Fibroblast of skin of scalp (primary cell): ENCODE measurements at regions not wholly inside any gene's neighbourhood (a gene's known extent, or its start where the extent isn't known, plus 50 kb on each side); places are given as distances from the start of the nearest gene placed in this dataset.
"Not testable (repeated sequence)": the region's sequence is repeated elsewhere in the genome, so short reads cannot be mapped to it uniquely, and the experiment has no call there.

Experiments used
- DNase-seq: peaks from one replicate; pipeline ENCODE4 v3.0.0-alpha.2; 2013

GRCh38 chr2:132332345-132333033 is 84.1 kb upstream of the GPR39 start:
- DNase-seq = not testable (repeated sequence)

GRCh38 chr2:132337135-132337534 is 79.5 kb upstream of the GPR39 start:
- not testable (repeated sequence) for DNase-seq

DNA sequence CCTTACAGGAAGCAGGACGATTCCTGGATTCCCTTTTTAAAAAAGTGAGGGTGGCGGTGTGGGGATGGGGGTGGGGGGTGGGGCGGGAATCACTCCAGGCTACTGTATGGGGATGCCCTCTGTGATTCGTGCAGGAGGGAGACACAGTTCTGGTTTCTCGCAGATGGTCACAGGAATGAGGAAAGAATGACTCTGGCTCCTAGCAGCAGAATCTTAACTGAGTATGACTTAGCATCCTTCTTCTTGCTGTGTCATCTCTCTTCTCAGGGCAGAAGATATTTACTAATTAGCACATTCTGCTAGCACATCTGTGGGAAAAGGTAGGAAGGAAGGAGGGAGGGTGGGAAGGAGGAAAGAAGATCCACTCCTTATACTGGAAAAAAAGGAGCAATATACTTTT is 78.8 kb upstream of the GPR39 start:
- not testable (repeated sequence) for DNase-seq

DNA sequence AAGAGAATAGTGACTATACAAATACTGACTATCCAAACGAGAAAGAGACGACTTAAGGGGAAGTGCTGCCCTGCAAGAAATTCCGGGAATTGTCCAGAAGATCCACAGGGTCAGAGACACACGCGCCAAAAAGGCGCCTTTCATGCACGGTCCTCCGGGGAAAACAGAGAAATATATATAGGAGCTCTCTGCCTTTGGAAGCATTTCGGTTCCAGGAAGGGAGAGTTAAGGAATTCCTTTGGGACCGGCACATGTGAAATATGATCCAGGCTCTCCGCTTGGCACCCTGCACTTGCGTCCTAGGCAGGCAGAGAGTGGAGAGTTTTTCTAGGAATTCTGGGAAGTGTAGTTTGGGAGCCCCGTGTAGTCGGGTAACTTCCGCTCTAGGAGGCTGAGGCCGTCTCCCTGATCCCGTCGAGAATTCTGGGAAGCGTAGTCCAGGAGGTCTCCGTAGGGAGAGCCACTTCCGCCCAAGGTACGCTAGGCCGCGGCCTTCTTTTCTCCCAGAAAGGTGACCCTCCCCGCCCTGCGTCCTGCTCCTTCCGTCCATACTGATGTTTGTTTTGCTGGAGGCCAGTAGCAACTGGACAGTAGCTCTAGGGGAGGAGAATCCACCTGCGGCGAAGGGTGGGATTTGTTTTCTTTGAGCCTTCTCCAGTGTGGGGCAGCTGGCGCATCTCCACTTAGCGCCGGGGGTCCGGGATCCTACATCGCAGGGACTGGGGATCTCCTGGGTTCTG is 69.4 kb upstream of the GPR39 start:
- peak; percentile 84 for DNase-seq

DNA sequence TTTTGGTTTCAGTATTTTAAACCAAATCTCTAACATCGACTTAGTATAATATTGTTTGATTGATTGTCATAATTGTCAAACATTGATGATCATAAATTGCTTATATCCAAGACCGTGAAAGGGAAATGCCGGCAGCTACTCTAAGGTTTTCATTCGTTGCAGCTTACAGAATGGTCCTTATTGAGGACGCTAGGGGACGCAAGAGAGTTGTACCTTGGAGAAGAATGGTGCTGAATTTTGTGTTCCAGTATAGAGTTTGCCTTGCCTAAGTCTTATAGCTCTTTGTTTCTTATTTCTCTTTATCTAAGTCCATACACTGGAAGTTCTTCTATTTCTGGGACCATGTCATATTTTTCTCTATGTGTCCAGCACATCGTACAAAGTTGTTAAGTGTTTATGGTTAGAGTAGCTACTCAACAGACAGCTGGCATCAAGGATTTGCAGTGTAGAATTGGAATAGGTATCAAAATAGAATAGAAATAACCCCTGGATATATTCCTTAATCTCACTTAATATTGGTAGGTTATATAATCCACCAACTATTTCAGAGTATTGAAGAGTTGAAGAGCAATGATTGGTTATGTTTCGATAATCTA is 67.4 kb upstream of the GPR39 start:
- peak; percentile 68 for DNase-seq

DNA sequence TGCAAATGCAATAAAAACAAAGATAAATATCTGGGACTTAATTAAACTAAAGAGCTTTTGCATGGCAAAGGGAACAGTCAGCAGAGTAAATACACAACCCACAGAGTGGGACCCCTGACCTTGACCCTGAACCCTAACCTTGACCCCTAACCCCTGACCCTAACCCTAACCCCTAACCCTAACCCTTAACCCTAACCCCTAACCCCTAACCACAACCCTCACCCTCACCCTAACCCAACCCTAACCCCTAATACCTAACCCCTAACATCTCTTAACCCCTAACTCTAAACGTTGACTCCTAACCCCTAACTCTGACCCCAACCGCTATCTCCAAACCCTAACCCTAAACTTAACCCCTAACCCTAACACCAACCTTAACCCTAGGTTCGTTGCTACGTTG is 64.9 kb upstream of the GPR39 start:
- not testable (repeated sequence) for DNase-seq

GRCh38 chr2:132352481-132353001 is 64.1 kb upstream of the GPR39 start:
- DNase-seq = peak; percentile 36

GRCh38 chr2:132353380-132353779 is 63.2 kb upstream of the GPR39 start:
- peak; percentile 11 for DNase-seq

DNA sequence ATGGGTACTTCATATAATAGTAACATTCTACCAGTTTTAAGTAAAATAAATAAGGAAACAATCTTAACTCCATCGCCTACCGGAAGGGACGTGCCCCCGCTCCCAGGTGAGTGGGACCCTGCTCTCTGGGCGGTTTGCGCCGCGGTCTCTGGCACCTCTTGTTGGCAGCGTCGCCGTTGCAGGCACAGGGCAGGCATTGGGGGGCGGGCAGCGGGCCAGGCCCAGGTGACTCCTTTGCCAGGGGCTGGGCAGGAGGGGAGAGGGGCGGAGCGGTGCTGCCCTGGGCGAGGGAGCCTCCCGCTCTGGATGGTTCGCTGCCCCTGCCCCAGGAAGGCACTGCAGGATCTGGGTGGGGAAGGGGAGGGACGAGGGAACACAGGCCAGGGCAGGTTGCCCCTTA is 55.6 kb upstream of the GPR39 start:
- not testable (repeated sequence) for DNase-seq

- not testable (repeated sequence) for DNase-seq
Measured at GRCh38 chr2:132361498-132361897, 55.1 kb upstream of the GPR39 start.

DNA sequence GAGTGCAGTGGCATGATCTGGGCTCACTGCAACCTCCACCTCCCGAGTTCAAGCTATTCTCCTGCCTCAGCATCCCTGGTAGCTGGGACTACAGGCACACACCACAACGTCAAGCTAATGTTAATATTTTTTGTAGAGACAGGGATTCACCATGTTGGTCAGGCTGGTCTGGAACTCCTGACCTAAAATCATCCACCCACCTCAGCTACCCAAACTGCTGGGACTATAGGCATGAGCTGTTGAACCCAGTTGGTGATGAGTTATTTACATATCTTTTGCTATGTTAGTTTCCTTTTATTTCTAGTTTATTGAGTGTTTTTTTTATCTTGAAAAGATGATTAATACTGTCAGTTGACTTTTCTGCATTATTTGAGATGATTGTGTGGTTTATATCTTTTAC is 53.3 kb upstream of the GPR39 start:
- not testable (repeated sequence) for DNase-seq

DNA sequence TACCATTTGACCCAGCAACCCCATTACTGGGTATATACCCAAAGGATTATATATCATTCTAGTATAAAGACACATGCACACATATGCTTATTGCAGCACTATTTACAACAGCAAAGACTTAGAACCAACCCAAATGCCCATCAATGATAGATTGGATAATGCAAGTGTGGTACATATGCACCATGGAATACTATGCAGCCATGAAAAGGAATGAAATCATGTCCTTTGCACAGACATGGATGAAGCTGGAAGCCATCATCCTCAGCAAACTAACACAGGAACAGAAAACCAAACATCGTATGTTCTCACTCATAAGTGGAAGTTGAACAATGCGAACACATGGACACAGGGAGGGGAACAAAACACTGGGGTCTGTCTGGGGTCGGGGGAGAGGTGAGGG is 50.6 kb upstream of the GPR39 start:
- DNase-seq = not testable (repeated sequence)

DNA sequence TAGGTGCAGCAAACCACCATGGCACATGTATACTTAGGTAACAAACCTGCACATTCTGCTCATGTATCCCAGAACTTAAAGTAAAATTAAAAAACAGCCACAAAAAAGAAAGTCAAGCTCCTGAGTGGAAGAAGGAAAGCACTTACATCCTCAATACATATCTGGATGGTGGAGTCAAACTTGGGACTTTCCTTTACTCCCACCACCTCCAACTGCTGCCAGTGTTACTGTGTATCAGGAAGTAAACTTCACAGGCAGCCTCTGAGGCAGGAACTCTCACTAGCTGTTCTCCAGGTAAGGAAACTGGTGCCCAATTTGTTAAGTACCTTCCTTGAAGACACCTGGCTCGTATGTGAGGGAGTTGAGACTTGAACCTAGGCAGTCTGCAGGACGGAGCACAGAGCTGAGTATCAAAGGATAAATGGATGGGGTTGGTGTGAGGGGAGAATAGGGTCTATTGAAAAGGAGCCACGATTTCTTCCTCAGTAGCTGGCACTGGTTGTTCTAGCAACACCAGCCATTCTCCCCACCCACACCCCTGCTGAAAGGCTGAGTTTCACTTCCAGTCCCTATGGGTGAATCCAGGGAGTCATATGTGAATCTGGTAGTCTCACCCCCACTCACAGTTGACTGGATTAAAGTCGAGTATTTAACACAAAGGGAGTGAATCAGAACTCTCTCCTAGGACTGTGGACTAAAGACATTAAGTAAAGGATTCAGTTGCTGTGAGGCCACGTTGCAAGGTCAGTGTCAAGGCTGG is 50.0 kb upstream of the GPR39 start:
- no peak for DNase-seq
